Caco-2 (cell line): ENCODE measurements at regions not wholly inside any gene's neighbourhood (a gene's known extent, or its start where the extent isn't known, plus 50 kb on each side); places are given as distances from the start of the nearest gene placed in this dataset.
"Not testable (repeated sequence)": the region's sequence is repeated elsewhere in the genome, so short reads cannot be mapped to it uniquely, and the experiment has no call there.

ENCODE experiments used
- BruUV-seq: library from RNA; stranded (reverse); fragments of 400-500 nt; replicated peaks from 2 replicates; lab custom pipeline; 2021; lab: Mats Ljungman, UMichigan
- CTCF ChIA-PET: fragments of 300-600 bp; sonication (Branson Sonifier 250); formaldehyde crosslinking; loops from one replicate; lab custom pipeline; 2022; ENCODE audit warnings: antibody characterized with exemption; lab: Charles Lee
- POLR2A ChIA-PET: fragments of 300-600 bp; sonication (Branson Sonifier 250); formaldehyde crosslinking; loops from one replicate; lab custom pipeline; 2022; ENCODE audit warnings: antibody characterized with exemption; lab: Charles Lee
- DNase-seq, 2 experiments: peaks; one replicate each; pipeline versions ENCODE4 v3.0.0 to v3.0.0-alpha.2; 2020 to 2022
- H3K27me3 ChIP-seq: replicated peaks from 2 replicates; pipeline ENCODE4 v1.6.0; 2011; ENCODE audit warnings: low read length; ENCODE audit not compliant: control insufficient read depth, insufficient read depth
- H3K36me3 ChIP-seq: 2 replicates; pipeline ENCODE4 v1.5.1; 2011; ENCODE audit warnings: low read length; ENCODE audit not compliant: control insufficient read depth, insufficient read depth
- H3K4me1 ChIP-seq: fragments of 250-450 bp; sonication (Bioruptor Pico); 2 replicates; pipeline ENCODE4 v1.5.1; 2020; ENCODE audit warnings: mild to moderate bottlenecking
- H3K4me3 ChIP-seq: 2 replicates; pipeline ENCODE4 v1.5.1; 2011; ENCODE audit warnings: low read depth, mild to moderate bottlenecking, control low read depth, low read length
- H3K9me3 ChIP-seq: fragments of 250-450 bp; sonication (Bioruptor Pico); 2 replicates; pipeline ENCODE4 v1.5.1; 2020; ENCODE audit warnings: mild to moderate bottlenecking, moderate library complexity
- H3K27ac Mint-ChIP-seq: one replicate; pipeline ENCODE4 v1.8.0; 2022; ENCODE audit warnings: mixed read lengths; ENCODE audit not compliant: unreplicated experiment
- H3K27me3 Mint-ChIP-seq: one replicate; pipeline ENCODE4 v1.8.0; 2022; ENCODE audit warnings: mixed read lengths; ENCODE audit not compliant: insufficient read depth, unreplicated experiment
- H3K36me3 Mint-ChIP-seq: one replicate; pipeline ENCODE4 v1.8.0; 2022; ENCODE audit warnings: mild to moderate bottlenecking, mixed read lengths; ENCODE audit not compliant: insufficient read depth, unreplicated experiment
- H3K4me1 Mint-ChIP-seq: one replicate; pipeline ENCODE4 v1.8.0; 2022; ENCODE audit warnings: low read depth, mixed read lengths; ENCODE audit not compliant: unreplicated experiment
- H3K4me3 Mint-ChIP-seq: one replicate; pipeline ENCODE4 v1.8.0; 2022; ENCODE audit warnings: mild to moderate bottlenecking, moderate library complexity, mixed read lengths; ENCODE audit not compliant: unreplicated experiment
- H3K9me3 Mint-ChIP-seq: one replicate; pipeline ENCODE4 v1.8.0; 2022; ENCODE audit warnings: mixed read lengths; ENCODE audit not compliant: unreplicated experiment
- intact Hi-C: fragments of 100-400 bp; cut with micrococcal nuclease; formaldehyde crosslinking; loops from one replicate; pipeline ENCODE4 v1.10.0; 2022; ENCODE audit not compliant: unreplicated experiment

DNA sequence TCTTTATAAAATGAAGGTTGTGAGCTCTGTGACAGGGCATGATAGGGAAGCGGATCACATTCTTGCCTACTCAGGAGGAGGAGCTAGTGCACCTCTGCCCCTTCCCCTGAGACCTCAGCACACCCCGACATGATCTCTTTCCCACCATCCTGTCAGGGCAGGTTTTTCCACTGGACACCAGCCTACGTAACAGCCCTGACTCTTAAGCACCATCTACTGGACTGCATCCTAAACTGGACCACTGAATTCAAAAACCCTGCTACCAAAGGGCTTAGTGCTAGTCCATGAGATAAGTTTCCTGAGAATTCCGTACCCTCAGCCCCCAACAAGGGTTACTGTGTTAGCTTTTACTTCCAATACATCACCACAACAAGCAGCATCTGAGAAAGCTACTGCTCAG, 68.5 kb upstream of the FCGR1A start:
- H3K27me3 ChIP-seq, H3K4me3 Mint-ChIP-seq, H3K4me3 ChIP-seq, DNase-seq, H3K9me3 ChIP-seq, CTCF ChIA-PET, H3K4me1 ChIP-seq, H3K27me3 Mint-ChIP-seq, POLR2A ChIA-PET, H3K36me3 ChIP-seq, H3K4me1 Mint-ChIP-seq, intact Hi-C loops, H3K27ac Mint-ChIP-seq, H3K36me3 Mint-ChIP-seq, H3K9me3 Mint-ChIP-seq, BruUV-seq: not testable (repeated sequence)

DNA sequence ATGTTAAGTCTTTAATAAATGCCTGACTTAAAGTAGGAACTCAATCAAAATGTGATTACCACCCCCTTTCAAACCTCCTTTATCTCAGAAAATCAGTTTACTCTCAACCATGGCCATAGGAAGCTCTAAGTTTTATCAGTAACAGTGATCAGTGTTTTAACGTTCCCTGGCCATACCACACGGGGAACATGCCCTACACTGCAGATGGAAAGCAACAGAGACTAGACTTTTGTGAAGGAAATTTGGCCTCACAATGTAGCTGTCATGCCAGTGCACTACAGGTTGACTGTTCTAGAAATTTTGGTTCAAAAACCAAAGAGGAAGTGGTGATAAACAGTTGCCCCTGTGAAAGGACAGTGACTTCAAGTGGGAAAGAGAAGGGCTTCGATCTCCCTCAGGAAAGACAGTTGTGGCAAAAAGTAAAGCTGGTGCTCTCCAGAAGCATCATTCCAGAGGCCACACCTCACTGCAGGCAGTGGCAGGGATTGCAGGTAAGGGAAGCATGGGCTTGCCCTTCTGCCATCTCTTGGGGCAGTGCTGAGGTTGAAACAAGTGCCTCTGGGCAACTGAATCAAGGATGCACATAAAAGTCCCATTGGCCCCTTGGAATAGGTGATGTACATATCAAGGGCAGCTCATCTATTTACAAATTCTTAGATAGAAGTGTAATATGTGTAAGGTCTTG, 57.7 kb upstream of the FCGR1A start:
- H3K4me3 Mint-ChIP-seq, H3K27me3 Mint-ChIP-seq, POLR2A ChIA-PET: not testable (repeated sequence)

GRCh38 chr1:149726688-149727087, 55.8 kb upstream of the FCGR1A start:
- H3K27me3 ChIP-seq, intact Hi-C loops, H3K27ac Mint-ChIP-seq, H3K9me3 ChIP-seq, H3K27me3 Mint-ChIP-seq, H3K36me3 ChIP-seq, DNase-seq, H3K4me3 Mint-ChIP-seq, CTCF ChIA-PET, H3K4me3 ChIP-seq, H3K36me3 Mint-ChIP-seq, BruUV-seq, H3K9me3 Mint-ChIP-seq, H3K4me1 Mint-ChIP-seq, POLR2A ChIA-PET, H3K4me1 ChIP-seq: not testable (repeated sequence)

More for the DNA sequence above, 57.7 kb upstream of the FCGR1A start:
- H3K27ac Mint-ChIP-seq, H3K4me1 Mint-ChIP-seq, H3K27me3 ChIP-seq, BruUV-seq, H3K36me3 ChIP-seq, H3K9me3 Mint-ChIP-seq, intact Hi-C loops, CTCF ChIA-PET, DNase-seq, H3K36me3 Mint-ChIP-seq, H3K4me1 ChIP-seq, H3K9me3 ChIP-seq, H3K4me3 ChIP-seq: not testable (repeated sequence)

GRCh38 chr1:149728598-149728997, 53.9 kb upstream of the FCGR1A start:
- H3K36me3 Mint-ChIP-seq, POLR2A ChIA-PET, H3K9me3 ChIP-seq, H3K4me1 Mint-ChIP-seq, H3K27ac Mint-ChIP-seq, H3K9me3 Mint-ChIP-seq, DNase-seq, intact Hi-C loops, H3K27me3 ChIP-seq, H3K4me3 Mint-ChIP-seq, CTCF ChIA-PET, H3K27me3 Mint-ChIP-seq, H3K36me3 ChIP-seq, H3K4me1 ChIP-seq, BruUV-seq, H3K4me3 ChIP-seq: not testable (repeated sequence)
